NCI-H69 (cell line): ENCODE measurements at regions not wholly inside any gene's neighbourhood (a gene's known extent, or its start where the extent isn't known, plus 50 kb on each side); places are given as distances from the start of the nearest gene placed in this dataset.
A peak's percentile ranks its signal among the peaks of the same experiment; 100 is the strongest.

Experiments used
- DNase-seq: peaks from one replicate; lab custom pipeline; 2025; lab: John Stamatoyannopoulos, UW

DNA sequence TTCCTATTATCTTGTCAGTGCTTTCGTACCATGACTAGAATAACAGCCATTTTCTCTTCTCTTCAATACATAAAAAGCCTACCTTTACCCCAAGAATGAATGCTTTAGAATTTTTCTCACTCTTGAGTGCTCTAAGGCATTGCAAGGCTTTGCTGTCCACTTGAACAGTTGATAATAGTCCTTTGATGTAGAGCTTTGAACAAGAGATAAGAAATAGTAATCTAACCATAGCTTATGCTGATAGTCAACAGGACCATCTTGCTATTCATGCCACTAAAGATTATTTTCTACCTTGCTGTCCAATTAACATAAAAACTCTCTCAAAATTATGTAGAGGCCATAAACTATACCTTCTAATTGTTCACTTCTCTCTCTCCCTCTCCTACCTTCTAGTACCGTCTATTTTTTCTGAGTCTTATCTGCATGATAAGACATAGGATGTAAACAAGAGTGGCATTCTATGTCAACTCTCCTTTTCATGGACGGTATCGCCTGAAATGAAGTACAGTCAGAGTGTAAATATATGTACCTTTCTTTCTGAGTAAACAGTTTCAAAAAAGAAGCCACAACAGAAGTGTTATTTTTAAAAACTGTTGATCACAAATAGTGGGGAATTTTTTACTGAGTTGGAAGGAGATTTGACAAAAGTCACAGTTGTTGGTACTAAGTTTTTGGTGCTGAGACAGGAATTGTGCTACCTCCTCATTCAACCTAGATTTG lies 297.9 kb downstream of the NDFIP2 start:
- DNase-seq, result no peak

DNA sequence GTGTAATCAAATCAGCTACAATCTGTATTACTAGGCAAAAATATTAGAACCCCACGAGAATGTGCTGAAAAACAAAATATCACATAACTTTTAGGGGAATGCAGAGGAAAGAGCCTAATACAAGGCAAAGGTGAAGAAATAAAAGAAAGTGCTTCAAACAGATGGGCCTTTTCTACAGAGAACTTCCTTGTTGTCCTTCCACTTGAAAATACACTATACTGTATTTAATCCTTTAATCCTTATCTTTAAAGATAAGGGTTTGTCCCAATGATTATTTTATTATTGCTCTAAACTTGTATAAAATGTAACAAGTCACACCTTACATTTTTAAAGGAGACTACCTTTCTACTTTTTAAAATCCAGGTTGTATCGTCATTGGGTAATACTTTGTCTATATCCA lies 296.5 kb downstream of the NDFIP2 start:
- no peak for DNase-seq

DNA sequence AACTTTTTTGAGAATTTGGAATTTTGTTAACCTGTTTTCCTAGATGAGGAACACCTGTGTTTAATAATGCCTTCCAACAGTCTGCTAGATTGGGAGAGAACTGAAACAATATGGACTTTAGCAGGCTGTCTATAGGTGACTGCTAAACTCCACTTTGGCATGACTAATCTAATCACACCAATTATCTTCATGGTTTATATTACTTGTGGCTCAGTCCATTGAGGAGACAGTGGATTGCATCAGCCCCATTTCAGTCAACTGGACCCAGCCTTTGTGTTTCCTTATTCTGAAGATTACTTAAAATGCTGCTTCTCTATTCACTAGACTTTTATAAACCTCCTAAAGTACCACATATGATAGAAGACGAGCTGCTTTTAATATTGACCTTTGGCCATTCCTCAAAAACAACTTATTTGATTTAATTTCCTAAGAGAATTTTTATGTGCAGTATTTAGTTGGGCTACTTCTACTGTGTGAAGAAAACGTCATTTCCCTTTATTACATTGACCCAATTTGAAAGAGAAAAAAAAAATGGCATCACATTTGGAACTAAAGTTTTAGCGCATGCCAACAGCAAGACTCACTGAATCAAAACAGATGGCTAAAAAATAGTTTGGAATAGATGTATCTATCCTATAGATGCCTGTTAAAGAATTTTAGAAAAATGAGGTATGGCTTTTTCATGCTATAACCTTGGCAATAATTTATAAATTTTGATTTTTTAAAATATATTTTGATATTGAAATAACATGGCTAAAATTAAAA lies 295.8 kb downstream of the NDFIP2 start:
- peak; percentile 7 for DNase-seq

DNA sequence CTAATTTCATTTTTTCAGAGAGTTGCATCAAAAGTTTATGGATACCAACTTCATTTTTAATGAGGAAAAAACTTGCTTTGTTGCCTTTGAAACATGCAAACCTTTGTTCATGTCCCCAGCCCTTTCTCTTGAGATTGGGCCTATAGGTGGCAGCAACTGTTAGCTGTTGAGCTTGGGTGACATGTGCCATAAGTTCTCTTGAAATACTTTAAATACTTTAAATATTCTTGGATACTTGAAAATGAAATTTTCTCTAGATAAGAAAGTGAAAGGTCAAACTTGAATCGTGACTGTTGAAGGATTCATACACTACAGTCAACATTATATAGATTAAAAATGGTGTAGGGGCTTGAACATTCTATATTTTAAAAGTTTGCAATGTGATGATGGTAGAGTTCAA lies 294.9 kb downstream of the NDFIP2 start:
- DNase-seq, result peak; percentile 0

DNA sequence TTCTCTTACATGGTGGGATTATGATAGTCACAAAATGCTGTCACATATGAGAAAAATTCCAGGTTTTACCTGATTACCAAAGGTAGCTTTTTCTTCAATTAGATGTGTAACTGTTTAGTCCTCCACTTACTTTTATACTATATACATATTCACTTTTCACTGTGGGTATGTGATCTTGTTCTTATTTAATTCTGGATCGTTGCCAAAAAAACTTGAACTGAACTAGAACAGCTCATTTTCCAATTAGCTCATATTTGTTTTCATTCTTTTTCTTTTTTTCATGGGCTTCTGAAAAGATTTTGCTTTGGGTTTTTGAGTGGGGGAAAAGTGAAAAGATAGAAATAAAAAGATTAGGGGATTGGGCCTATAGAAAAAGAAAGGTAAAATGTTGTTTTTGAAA lies 291.9 kb downstream of the NDFIP2 start:
- no peak for DNase-seq

DNA sequence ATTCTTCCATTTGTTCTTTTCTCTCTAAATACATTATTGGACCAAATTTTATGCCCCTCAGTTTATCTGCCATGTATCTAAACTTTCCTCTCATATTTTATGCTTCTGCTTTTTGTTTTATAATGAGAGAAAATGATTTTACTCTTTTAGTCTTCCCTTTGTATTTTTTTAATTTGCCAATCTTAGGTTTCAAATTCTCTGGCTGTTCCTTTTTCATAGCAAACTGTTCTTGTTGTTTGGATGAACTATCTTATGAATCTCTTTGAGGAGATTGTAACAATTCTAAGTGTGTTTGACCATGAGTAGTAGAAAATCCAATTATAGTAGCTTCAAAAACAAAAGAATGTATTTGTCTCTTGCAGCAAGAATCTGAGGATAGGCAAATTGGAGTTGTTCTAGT lies 290.5 kb downstream of the NDFIP2 start:
- DNase-seq, result no peak

DNA sequence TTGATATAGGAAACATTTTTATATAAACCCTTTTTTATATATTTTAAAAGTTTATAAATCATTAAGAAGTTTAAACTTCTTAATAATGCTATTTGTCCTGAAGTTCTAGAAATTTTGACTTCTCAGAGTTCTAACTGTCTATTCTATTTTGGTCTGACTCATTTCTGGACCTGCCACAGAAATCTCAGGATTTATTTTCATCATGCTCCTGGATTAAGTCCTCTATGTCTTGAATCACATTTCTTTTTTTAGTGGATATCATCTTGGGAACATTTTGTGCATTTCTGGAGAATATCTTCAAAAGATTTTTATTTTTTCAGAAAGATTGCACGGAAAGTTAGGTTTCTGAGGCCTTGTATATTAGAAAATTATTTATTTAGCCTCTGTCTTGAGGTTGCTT lies 289.1 kb downstream of the NDFIP2 start:
- no peak for DNase-seq

DNA sequence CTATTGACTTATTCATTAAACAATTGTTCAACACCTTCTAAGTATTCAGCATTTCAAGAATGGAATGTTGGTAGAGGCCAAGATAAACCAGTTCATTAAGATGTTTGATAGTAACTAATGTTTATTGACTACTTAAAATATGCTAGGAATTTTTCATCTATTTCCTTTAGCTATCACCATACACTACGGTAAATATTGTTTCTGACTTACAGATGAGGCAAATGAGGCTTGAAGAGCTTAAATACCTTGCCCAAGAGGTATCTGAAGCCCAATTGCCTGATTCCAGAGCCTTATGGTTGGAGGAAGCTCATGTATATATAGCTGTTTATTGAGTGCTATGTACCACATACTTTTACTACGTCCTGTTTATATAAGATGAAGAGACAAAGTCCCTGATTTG lies 286.2 kb downstream of the NDFIP2 start:
- DNase-seq, result no peak

DNA sequence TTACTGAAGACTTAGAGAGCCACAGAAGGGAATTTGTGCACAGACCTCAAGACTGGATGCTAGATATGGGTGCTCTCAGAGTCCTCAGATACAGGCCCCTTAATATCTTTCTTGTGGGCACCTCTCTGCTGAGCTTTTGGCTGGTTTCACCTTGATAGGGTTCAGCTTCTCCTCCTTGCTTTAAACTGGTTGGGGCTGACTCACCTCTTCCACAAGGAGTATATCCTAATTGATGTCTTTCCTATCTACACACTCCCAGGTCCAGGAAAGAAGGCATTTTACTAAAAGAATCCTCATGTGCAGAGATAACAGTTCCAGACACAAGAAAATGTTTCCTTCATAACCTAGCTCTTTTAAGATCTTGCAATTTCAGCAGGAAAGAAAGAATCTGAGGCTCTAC lies 284.4 kb downstream of the NDFIP2 start:
- no peak for DNase-seq

DNA sequence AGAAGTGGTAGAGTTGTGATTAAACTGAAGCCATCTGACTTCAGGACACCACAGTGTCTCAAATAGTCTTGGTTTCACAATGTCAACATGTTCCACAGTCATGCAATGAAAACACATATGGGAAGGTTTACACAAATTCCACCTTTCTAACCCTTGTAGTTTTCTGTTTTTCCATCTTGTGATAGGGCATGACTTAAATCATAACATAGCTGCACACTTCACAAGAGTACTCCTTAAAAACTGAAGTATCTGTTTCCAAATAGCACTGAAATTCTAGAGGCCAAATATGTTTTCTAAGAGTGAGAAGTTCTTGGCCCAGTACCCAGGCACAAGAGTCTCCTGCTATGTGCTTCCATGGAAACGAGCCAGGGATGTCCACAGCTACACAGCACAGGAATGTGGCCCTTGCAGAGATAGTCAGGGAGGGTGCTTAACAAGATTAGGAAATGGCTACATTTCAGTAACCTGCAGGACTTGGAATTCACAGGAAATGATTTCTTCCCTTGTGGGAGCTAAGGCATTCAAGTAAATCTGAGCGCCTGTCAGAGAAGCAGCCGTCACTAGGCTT lies 269.1 kb downstream of the NDFIP2 start:
- no peak for DNase-seq

DNA sequence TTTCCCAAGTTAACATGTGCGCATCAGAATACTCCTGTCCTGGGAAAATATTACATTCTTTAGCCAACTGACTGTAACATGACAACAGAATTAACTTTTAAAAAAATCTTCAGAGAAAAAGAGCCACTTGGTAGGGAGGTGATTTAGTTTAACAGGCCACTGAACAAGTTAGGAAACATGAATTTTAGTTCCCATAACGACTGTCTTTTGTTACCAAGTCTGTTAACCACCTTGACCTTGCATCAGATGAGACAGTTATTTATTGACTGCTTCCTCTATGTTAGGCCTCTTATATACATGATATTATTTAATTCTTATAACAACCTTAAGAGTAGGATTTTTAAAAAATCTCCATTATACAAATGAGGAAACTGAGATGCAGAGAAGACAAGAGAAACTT lies 268.6 kb downstream of the NDFIP2 start:
- DNase-seq, result no peak

DNA sequence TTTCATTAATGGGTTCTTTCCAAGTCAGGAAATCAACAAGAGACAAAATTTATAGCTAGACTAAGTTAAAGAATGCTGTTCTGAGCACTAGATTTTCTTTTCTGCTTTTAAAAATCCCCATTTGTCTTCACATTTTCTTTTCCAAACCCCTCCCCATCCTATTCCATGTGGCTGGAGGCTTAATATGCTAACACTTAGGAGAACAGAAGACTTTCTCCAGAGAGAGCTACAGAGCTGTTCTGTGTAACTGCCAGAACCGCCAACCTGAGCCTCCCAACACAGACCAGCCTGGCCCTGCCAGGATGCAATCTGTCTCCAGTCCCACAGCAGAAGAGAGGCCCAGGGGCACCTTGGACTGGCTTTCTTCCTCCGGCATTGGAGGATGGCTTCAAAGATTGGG lies 264.1 kb downstream of the NDFIP2 start:
- DNase-seq, result no peak

DNA sequence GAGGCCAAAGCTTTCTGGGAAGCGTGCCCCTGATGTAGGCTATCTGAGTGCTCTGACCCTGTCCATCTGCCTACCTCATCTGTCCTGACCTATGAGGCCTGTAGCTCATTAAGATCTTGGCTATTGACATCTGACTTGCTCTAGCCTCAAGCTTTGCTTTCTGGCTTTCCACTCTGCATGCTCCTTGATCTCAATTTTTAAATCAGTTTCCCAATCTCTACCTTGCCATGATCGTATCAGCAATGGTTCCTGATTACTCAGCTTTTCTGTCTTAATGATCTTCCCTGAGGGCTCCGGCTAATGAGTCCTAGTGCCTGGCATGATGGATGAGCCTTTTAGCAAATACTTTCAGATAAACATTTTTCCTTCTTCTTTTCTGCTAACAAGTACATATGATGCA lies 262.0 kb downstream of the NDFIP2 start:
- no peak for DNase-seq

DNA sequence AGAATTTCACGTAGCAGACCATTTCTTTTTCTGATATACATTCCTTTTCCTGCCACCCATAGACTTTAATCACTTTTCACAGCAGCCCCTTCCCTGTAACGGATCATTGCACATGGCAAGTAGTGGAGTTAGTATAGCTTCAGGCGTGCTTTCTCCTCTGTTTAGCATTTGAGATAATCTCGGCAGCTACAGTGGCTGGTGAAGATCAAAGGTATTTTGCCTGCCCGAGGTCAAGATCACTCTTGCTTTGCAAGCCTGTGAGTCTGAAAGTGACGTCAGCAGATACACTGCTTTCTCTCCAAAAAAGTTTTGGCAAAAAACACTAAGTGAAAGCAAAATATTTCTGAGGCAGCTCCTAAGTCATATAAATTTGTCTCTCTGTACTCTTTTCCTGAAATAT lies 260.0 kb downstream of the NDFIP2 start:
- DNase-seq, result no peak

DNA sequence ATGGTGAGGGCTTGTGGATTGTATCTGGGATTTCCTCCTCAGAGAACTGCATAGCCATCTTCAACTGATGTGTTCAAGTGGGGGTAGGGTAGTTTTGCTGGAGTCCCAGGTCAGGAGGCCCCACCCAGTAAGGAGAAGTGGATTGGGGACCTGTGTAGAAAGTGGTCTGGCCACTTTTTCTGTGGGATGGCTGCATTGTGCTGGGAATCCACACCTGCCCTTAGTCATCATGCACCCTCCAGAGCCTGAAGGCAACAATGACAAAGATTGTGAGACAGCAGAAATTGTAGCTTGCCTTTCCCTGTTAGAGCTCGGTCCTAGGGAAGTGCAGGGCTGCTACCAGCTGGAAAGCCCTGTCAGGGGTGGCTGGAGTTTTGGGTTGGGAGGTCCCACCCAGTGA lies 255.4 kb downstream of the NDFIP2 start:
- no peak for DNase-seq

DNA sequence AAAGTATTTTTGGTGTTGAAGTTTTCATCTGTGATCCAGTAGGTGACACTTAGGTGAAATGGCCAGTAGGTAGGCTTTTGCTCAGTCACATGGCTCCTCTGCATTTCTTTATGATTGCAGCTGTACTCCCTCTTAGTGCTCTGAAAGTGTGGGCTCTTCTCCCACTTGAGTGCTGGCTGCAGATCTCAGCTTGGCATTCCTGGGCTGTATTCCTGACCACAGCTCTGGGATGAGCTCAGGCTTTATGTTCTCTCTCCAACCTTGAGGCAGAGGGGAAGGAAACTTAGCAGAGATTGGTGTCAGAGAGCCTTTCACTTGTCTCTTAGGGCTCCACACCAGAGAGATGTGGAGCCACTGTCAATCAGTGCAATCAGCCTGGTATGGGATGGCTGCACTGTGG lies 254.3 kb downstream of the NDFIP2 start:
- no peak for DNase-seq

DNA sequence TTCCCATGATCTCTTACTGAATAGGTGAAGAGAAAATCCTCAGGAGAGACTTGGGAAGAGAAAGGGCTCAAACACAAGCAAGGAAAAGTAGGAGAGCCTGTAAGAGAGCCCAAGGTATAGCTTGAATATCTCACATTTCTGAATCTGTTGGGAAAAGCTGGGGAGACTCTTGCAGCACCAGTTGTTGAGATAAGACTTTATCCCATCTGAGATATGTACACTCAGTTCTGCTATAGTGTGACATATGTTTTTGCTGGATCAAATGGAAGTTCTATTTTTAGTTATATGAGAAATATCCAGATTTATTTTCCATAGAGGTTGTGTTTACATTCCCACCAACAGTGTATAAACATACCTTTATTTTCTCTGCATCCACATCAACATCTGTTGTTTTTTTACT lies 246.1 kb downstream of the NDFIP2 start:
- DNase-seq, result no peak

DNA sequence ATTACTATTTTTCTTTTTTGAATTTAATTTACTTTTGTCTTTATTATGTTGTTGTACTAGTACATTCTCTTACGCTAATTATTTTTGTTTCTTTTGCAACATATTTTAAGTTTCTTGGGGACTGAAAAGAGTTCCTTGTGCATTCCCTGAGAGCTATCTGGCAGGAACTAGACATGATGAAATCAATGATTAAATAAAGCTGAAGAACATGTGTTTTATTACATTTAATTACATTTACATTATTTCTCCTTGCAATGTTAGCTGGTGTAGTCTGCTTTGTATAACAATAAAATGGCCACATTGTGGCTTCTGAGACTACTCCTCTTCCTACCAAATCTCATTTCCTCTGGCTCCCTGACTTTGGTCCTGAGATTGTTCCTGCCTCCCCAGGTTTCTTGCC lies 244.9 kb downstream of the NDFIP2 start:
- DNase-seq, result no peak

DNA sequence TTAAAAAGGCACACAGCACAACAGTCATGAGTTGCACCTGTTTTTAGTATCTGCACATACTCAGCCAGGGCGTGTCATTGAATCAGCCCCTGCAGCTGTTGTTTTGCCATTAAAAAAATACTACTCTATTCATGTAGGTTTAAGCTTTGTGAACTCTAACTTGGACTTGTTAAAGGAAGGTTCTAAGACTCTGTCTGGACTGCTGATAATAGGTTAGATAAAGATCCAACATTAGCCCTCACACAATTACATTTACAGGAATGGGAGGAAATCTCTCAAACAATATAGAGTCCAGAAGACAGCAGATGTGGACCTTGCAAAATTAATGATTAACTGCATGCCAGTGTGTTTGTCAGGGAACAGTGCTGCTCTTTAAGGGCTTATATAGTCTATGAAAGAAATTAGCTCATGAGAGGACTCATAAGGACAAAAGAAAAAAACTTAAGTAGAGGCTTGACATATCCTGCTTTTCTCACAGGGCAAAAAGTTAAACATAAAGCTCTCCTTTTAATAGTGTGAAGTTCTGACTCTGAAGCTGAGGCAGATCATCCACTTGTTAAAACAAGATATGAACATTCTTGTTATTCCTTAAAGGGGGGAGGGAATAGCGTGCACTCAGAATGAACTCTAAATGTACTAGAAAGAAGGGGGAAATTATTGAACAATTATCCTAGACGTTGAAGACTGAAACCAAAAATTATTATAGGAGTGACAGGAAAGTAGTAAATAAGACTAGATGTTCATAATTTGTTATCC lies 243.6 kb downstream of the NDFIP2 start:
- DNase-seq, result no peak

DNA sequence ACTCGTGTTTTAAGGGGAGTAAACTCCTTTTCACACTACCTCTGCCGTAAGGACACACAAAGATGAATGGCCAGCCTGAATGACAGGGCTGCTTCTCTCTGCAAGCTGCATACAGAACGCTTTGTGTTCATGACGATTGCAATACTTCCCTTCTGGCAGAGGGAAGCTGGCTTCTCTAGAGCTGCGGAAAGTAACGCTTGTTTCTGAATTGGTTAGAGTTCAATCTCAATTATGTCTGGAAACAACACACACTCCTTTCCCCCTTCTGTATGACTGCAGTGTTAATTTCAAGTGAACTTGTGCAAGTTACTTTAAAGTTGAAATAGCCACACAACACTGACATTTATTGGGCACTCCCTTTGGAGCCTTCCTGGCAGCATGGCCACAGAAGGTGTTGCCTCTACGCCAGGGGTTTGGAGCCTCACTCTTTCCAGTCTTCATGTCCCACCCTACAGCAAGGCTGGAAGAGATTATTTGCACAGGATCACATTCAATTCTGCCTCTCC lies 242.6 kb downstream of the NDFIP2 start:
- no peak for DNase-seq

DNA sequence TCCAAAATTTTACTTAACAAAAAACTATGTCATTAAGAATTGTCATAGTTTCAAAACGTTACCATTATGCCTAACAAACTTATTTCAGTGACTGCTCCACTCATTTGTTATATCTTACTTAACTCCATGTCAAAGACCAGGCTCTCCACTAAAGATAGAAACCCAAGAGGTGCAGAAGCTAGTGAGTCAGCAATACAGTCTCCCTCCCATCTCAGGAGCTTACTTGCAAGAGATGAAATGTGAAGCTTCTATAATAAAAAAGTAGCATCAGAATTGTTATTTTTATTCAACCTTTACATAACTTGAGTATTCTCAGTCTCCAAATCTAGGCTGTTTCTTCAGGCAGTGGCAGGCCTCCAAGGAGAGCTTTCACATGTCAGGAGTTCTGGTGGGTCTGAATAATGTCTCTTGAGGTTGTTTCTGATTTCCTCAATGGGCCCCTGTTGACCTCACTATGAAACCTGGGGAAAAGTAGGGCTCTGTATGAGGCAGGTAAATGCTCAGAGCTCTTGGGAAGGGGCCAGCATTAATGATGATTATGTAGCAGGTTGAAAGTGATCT lies 242.0 kb downstream of the NDFIP2 start:
- DNase-seq, result no peak

DNA sequence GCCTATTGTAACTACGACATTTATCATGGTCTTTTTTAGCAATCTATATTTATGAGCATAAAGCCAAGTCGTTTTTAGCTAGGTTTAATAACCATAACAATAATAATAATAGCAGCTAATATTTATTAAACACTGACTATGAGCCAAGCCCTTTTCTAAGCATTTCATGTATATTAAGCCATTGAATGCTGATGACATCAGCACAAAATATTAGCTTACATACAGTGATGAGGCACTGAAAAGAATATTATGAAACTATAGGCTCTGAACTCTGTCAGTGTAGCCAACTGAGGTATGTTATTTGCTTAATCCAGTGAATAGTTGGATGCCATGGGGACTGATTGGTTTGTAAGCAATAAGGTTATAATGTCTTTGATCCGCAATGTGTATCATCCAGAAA lies 235.2 kb downstream of the NDFIP2 start:
- DNase-seq, result no peak
